ENCODE measurements at regions not wholly inside any gene's neighbourhood (a gene's known extent, or its start where the extent isn't known, plus 50 kb on each side); places are given as distances from the start of the nearest gene placed in this dataset.

DNA sequence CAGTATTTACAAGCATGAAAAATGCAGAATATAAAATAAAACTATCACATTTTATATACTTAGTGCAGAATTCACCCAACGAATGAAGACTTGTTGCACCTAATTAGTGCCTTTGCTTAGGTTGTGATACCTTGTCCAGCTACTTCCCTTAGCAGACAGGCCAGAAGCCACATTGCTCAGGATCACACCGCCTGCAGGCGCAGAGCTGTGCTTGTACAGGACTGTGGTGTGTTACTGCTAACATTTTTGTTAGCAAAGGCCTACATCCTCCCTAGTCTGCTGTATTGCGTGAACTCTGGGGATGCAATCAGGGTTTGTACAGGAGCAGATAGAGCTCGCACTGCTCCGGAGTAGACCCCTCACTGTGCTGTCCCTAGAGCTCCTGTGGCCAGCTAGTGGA lies 336.9 kb downstream of the CBLN2 start:
- no peak overlapping the region for H3K4me3 ChIP-seq (replicated peaks; ENCODE audit: low read depth, low read length)
- TF ChIP-seq, protein P1, sequence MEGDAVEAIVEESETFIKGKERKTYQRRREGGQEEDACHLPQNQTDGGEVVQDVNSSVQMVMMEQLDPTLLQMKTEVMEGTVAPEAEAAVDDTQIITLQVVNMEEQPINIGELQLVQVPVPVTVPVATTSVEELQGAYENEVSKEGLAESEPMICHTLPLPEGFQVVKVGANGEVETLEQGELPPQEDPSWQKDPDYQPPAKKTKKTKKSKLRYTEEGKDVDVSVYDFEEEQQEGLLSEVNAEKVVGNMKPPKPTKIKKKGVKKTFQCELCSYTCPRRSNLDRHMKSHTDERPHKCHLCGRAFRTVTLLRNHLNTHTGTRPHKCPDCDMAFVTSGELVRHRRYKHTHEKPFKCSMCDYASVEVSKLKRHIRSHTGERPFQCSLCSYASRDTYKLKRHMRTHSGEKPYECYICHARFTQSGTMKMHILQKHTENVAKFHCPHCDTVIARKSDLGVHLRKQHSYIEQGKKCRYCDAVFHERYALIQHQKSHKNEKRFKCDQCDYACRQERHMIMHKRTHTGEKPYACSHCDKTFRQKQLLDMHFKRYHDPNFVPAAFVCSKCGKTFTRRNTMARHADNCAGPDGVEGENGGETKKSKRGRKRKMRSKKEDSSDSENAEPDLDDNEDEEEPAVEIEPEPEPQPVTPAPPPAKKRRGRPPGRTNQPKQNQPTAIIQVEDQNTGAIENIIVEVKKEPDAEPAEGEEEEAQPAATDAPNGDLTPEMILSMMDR (IDR thresholded peaks at IDR 0.05; ENCODE audit: low read depth, low read length, missing control alignments): no peak
- DNase-seq (ENCODE audit: extremely low read depth, low read depth): no peak

DNA sequence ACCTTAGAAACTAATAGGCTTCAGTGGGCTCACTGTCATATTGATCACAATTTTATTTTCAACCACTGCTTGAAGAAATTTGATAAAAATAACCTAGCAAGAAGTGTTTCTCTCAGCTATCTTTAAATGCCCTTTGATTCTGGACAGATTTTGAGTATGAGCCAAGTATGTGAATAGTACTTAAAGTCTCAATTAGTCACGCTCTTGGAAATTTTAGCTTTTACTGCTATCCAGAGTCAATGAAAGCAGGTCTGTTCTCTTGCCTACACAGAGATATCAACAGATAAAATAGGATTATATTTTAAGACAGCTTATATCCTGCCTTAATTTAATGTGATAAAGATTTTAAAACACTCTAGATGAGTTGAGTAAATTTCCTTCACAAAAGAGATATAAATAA lies 337.3 kb downstream of the CBLN2 start:
- no peak for DNase-seq (ENCODE audit: extremely low read depth, low read depth)
- TF ChIP-seq, protein P1 (IDR thresholded peaks at IDR 0.05; ENCODE audit: low read depth, low read length, missing control alignments): no peak
- no peak overlapping the region for H3K4me3 ChIP-seq (replicated peaks; ENCODE audit: low read depth, low read length)

DNA sequence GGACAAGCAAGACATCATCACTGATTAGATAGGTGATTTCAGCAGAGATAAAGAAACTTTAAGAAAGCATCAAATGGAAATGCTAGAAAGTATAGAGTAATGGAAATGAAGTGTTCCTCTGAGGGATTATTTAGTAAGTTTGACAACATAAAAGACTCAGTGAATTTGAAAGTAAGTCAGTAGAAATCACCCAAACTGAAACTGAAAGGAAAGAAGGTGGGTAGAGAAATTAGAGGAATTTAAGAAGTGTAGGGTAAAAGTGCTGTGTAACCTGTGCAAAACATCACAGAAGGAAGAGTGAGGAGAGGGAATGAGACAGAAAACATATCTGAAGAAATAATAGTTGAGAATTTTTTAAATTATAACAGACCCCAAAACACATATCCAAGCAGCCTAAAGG lies 343.1 kb downstream of the CBLN2 start:
- TF ChIP-seq, protein P1 (IDR thresholded peaks at IDR 0.05; ENCODE audit: low read depth, low read length, missing control alignments): no peak
- DNase-seq (ENCODE audit: extremely low read depth, low read depth): no peak
- H3K4me3 ChIP-seq (replicated peaks; ENCODE audit: low read depth, low read length): no peak overlapping the region

DNA sequence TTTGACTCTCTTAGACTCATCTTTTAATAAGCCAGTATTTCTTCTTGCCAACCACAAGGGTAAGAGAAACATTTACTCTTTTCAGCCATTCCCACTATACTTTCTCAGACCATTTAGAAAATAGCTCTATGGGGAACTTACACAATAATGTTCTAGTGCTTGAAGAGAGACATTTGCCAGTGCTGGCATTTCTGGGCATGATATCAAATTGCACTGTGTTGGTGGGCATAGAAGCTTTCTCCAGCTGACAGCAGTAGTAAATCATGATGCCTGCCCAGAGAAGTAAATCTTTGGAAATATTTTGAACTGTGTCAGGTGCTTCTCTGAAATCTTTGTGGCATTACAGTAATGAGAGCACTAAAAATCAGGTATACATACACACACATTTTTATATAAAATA lies 346.6 kb downstream of the CBLN2 start:
- TF ChIP-seq, protein P1 (IDR thresholded peaks at IDR 0.05; ENCODE audit: low read depth, low read length, missing control alignments): no peak
- no peak overlapping the region for H3K4me3 ChIP-seq (replicated peaks; ENCODE audit: low read depth, low read length)
- no peak for DNase-seq (ENCODE audit: extremely low read depth, low read depth)

DNA sequence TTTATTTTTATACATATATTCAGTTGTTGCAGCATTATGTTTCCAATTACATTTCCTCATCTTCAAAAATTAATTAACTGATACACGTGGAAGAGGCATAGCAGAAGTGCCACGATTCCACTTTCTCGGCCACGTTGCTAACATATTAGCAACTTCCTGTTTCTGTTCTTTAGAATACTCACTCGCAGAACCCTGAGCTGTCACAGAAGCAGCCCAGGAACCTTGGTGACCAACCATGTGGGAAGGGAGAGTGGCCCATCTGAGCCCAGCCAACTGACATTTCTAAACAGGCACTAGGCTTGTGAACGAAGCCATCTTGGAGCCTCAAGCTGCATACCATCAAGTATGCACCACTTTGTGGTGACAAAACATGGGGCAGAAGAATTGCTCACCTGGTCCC lies 350.1 kb downstream of the CBLN2 start:
- TF ChIP-seq, protein P1 (IDR thresholded peaks at IDR 0.05; ENCODE audit: low read depth, low read length, missing control alignments): no peak
- H3K4me3 ChIP-seq (replicated peaks; ENCODE audit: low read depth, low read length): no peak overlapping the region
- no peak for DNase-seq (ENCODE audit: extremely low read depth, low read depth)

DNA sequence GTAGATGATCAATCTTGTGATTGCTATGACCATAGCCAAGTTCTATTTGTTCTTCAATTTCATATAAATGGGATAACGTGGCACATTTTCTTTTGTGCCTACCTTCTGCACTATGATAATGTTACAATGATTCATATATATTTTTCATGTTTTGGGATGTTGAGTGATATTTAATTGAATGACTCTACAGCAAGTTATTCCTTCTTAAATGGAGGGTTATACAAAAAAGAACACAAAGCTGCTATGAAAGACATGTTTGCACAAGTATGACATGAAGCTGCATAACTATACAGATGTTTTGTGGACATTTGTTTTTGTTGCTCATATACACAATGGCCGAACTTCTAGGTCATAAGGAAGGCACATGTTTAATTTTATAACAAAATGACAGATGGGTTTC lies 356.2 kb downstream of the CBLN2 start:
- TF ChIP-seq, protein P1 (IDR thresholded peaks at IDR 0.05; ENCODE audit: low read depth, low read length, missing control alignments): no peak
- H3K4me3 ChIP-seq (replicated peaks; ENCODE audit: low read depth, low read length): no peak overlapping the region
- DNase-seq (ENCODE audit: extremely low read depth, low read depth): no peak

DNA sequence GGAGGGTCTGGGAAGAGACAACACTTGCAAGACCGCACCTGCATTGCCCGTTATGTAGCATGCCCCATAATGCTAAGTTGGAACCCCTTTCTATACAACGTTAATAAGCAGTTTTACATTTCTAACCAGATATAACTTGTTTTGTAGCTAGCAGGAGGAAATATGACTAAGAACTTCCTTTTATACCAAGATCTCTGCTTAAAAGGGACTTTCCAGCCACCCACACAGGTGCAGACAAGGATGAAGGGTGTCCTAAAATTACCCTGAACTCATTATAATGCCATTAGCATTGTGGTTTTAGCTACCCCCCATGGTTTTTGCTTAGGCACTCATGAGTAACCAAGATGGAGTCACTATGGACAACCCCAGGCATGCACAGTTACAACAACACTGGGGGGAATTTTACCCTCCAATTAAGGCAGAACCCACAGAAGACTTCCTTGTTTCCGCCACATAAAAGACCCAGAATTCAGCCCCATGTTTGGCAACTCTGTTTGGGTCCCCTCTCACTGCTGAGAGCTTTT lies 362.8 kb downstream of the CBLN2 start:
- no peak for DNase-seq (ENCODE audit: extremely low read depth, low read depth)
- H3K4me3 ChIP-seq (replicated peaks; ENCODE audit: low read depth, low read length): no peak overlapping the region
- TF ChIP-seq, protein P1 (IDR thresholded peaks at IDR 0.05; ENCODE audit: low read depth, low read length, missing control alignments): no peak
